VCaP (cell line): ENCODE measurements at regions not wholly inside any gene's neighbourhood (a gene's known extent, or its start where the extent isn't known, plus 50 kb on each side); places are given as distances from the start of the nearest gene placed in this dataset.

Experiments
- H3K27ac ChIP-seq: fragments of 450-650 bp; 2 replicates; pipeline ENCODE4 v1.5.1; 2017
- TF ChIP-seq, protein P1 (sequence below): fragments of 450-650 bp; conservative IDR thresholded peaks from 2 replicates; pipeline ENCODE4 v1.5.1; 2017; ENCODE audit warnings: mild to moderate bottlenecking, moderate library complexity

DNA sequence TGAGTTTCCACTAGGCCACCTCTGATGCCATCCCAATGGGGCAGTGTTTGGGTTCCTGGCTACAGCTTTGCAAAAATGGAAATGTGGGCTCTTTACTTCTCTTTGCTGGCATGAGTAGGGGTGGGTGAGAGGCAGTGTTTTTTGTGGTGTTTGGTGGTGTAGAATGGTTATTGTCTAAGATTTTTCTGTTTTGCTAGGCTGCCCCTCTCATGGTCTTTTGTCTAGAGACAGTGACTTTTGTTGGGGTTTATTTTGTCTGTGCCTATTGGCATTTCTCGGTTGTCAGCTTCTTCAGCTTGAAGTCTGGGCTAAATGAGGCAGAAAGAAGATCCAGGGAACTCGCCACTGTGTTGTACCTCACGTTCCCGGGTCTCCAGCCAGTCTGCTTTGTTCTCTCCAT lies 112.1 kb downstream of the CENPF start:
- H3K27ac ChIP-seq, result no peak overlapping the region
- TF ChIP-seq, protein P1, sequence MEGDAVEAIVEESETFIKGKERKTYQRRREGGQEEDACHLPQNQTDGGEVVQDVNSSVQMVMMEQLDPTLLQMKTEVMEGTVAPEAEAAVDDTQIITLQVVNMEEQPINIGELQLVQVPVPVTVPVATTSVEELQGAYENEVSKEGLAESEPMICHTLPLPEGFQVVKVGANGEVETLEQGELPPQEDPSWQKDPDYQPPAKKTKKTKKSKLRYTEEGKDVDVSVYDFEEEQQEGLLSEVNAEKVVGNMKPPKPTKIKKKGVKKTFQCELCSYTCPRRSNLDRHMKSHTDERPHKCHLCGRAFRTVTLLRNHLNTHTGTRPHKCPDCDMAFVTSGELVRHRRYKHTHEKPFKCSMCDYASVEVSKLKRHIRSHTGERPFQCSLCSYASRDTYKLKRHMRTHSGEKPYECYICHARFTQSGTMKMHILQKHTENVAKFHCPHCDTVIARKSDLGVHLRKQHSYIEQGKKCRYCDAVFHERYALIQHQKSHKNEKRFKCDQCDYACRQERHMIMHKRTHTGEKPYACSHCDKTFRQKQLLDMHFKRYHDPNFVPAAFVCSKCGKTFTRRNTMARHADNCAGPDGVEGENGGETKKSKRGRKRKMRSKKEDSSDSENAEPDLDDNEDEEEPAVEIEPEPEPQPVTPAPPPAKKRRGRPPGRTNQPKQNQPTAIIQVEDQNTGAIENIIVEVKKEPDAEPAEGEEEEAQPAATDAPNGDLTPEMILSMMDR, result no peak

DNA sequence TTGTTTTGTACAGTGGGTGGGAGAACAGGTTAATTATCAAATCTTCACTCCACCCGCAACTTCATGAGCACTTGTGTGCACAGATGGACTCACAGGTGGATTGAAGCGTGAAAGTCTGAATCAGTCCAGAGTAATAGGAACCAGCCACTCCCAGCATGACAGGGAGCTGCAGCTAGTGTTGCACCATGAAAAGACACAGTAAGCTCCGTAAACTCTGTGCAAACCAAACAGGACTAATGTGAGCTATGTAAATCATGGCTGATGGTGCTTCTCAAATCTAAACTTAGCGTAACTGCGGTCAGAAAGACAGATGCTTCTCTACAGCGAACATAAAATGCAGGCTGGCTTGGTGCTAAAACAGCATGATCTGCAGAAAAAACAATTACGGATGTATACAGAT lies 114.4 kb downstream of the CENPF start:
- TF ChIP-seq, protein P1, result no peak
- H3K27ac ChIP-seq, result no peak overlapping the region

DNA sequence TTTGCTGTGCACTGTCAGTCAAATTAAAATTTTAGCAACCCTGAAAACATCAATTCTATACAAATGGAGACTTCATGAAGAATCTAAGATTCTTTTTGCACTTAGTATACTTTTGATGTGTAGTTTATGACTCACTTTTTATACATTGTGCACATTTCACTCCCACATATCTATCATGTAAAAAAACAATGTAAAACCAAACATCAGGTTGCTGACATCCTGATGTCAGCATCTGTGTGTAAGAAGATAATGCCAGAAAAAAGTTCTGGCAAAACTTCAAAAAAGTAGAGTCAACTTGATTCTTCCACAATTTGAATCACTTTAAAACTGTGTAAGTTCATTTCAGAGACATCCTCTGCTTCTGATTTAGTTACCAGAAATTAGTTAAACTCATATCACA lies 115.7 kb downstream of the CENPF start:
- TF ChIP-seq, protein P1, result no peak
- no peak overlapping the region for H3K27ac ChIP-seq

DNA sequence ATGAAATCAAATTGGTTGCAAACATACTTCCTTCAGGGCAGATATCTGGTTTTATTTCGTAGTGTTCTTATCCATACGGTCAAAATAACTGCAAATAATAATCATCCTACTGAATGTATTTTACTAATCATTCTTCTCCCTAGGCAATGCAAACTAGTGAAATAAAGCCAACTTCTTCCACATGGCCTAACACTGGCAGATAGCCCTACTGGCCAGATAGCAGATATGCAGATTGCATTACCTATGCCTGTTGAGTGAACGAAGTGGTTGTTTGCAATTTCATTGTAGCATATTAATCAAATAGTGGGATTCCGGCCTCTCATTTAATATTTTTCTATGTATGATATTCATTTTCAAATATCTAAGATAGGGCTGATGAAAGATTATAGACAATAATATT lies 116.2 kb downstream of the CENPF start:
- no peak overlapping the region for H3K27ac ChIP-seq
- TF ChIP-seq, protein P1, result no peak; the same call in 1 of the 2 replicates

DNA sequence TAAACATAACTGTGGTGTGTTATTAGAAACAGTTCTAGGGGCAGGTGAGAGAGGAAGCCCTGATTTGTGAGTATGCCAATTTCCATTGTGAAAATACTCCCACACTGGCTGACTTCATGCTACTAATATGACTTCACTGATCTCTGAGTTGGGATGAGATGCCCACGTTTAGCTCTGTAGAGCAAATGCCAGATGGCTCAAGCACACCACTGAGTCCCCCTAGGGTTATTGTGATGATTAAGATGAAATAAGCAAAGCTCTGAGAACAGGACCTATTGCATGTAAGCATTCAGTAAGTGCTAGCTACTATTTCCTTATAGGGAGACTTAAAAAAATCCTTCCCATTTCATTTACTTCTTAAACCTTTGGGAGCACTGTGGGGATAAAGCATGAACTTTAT lies 117.6 kb downstream of the CENPF start:
- H3K27ac ChIP-seq, result no peak overlapping the region
- TF ChIP-seq, protein P1, result no peak

DNA sequence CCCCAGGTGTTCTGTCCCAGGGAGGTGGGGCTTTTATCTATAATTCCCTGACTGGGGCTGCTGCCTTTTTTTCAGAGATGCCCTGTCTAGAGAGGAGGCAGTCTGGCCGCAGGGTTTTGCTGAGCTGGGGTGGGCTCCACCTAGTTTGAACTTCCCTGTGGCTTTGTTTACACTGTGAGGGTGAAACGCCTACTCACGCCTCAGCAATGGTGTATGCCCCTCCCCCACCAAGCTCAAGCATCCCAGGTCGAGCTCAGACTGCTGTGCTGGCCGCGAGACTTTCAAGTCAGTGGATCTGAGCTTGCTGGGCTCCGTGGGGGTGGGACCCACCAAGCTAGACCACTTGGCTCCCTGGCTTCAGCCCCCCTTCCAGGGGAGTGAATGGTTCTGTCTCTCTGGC lies 124.3 kb downstream of the CENPF start:
- H3K27ac ChIP-seq, result no peak overlapping the region
- TF ChIP-seq, protein P1, result no peak

DNA sequence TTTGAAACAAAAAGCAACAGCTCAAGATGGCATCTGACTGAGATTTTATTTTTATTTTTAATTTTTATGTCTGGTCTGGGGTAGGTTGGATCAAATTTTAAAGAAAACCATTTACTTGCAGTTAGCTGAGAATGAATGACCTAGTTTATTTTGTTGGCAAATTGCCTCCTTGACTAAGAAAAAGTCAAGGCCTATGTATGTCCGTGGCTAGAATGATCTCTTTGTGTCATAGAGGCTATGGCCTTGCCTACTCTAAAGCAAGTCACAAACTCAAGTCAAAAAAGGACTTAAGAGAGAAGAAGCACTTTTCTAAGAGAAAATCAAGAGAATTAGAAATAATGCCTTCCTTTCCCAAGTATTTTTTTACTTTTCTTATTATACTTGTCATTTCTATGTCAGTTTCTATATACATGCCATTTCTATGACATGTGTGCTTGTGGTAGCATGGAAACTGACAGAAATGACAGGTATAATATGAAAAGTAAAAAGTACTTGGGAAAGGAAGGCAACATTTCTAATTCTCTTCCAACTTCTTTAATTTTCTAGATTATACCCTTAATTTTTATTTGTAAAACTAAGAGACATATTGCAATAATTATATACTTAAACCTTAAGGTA lies 136.7 kb downstream of the CENPF start:
- H3K27ac ChIP-seq, result no peak overlapping the region
- TF ChIP-seq, protein P1, result no peak
